HG03442 (cell line): ENCODE measurements at regions not wholly inside any gene's neighbourhood (a gene's known extent, or its start where the extent isn't known, plus 50 kb on each side); places are given as distances from the start of the nearest gene placed in this dataset.
A peak's percentile ranks its signal among the peaks of the same experiment; 100 is the strongest.
"Not testable (repeated sequence)": the region's sequence is repeated elsewhere in the genome, so short reads cannot be mapped to it uniquely, and the experiment has no call there.

Source experiments
- ATAC-seq: cut with Tn5 transposase; IDR thresholded peaks from one replicate; pipeline ENCODE4 v1.9.1; 2021; ENCODE audit warnings: mild to moderate bottlenecking, moderate library complexity; ENCODE audit not compliant: unreplicated experiment

- ATAC-seq, result no peak
These were observed 318.4 kb upstream of the ZNF608 start for GRCh38 chr5:125064621-125065438.

GRCh38 chr5:125065741-125066140 is 319.3 kb upstream of the ZNF608 start:
- ATAC-seq, result no peak

GRCh38 chr5:125070961-125071360 is 324.5 kb upstream of the ZNF608 start:
- no peak for ATAC-seq

GRCh38 chr5:125073090-125073489 is 326.7 kb upstream of the ZNF608 start:
- no peak for ATAC-seq

- ATAC-seq, result no peak
These were observed 329.1 kb upstream of the ZNF608 start for GRCh38 chr5:125075567-125075966.

GRCh38 chr5:125079028-125079427 is 332.6 kb upstream of the ZNF608 start:
- ATAC-seq, result not testable (repeated sequence)

- no peak for ATAC-seq
These were observed 334.7 kb upstream of the ZNF608 start for GRCh38 chr5:125081101-125081500.

- no peak for ATAC-seq
These were observed 337.5 kb upstream of the ZNF608 start for GRCh38 chr5:125083981-125084380.

- no peak for ATAC-seq
These were observed 339.5 kb upstream of the ZNF608 start for GRCh38 chr5:125085797-125086505.

GRCh38 chr5:125088522-125089105 is 342.2 kb upstream of the ZNF608 start:
- ATAC-seq, result no peak

- ATAC-seq, result not testable (repeated sequence)
These were observed 345.7 kb upstream of the ZNF608 start for GRCh38 chr5:125092138-125092537.

- no peak for ATAC-seq
These were observed 347.3 kb upstream of the ZNF608 start for GRCh38 chr5:125093776-125094175.

- no peak for ATAC-seq
These were observed 353.9 kb upstream of the ZNF608 start for GRCh38 chr5:125100342-125100741.

- no peak for ATAC-seq
These were observed 354.5 kb upstream of the ZNF608 start for GRCh38 chr5:125100951-125101350.

- no peak for ATAC-seq
These were observed 357.0 kb upstream of the ZNF608 start for GRCh38 chr5:125103459-125103858.

GRCh38 chr5:125106271-125106670 is 359.8 kb upstream of the ZNF608 start:
- ATAC-seq, result no peak

- ATAC-seq, result no peak
These were observed 360.4 kb upstream of the ZNF608 start for GRCh38 chr5:125106881-125107280.

- no peak for ATAC-seq
These were observed 362.9 kb upstream of the ZNF608 start for GRCh38 chr5:125109293-125109692.

GRCh38 chr5:125109816-125110215 is 363.4 kb upstream of the ZNF608 start:
- no peak for ATAC-seq

- no peak for ATAC-seq
These were observed 365.8 kb upstream of the ZNF608 start for GRCh38 chr5:125112196-125112595.

GRCh38 chr5:125113328-125113727 is 366.9 kb upstream of the ZNF608 start:
- ATAC-seq, result peak; percentile 87

GRCh38 chr5:125115195-125115525 is 368.7 kb upstream of the ZNF608 start:
- no peak for ATAC-seq
